ENCODE measurements at regions not wholly inside any gene's neighbourhood (a gene's known extent, or its start where the extent isn't known, plus 50 kb on each side); places are given as distances from the start of the nearest gene placed in this dataset.

GRCh38 chr12:95412482-95413311, 61.3 kb upstream of the METAP2 start:
- H3K27ac ChIP-seq, result peak overlapping the region; percentile 47 to 50
- no peaks in the 10 kb centered on the region for H3K9me3 ChIP-seq
- no peaks in the 10 kb centered on the region for H3K4me1 ChIP-seq
- TF ChIP-seq POLR2A (IDR thresholded peaks at IDR 0.05), result no peak
- no peak for TF ChIP-seq CTCF (IDR thresholded peaks at IDR 0.05)
- no peak overlapping the region for H3K4me3 ChIP-seq
- no peaks in the 10 kb centered on the region for H3K27me3 ChIP-seq
- no peaks in the 10 kb centered on the region for H3K36me3 ChIP-seq
- DNase-seq, result peak in 1 of 2 donors; percentile 17
- intact Hi-C loops (cut with DNase I; ENCODE audit: low total_unique reads), result no loop called here

- intact Hi-C loops (cut with DNase I; ENCODE audit: low total_unique reads), result no loop called here
- Histone ChIP-seq H3K9me3 (no peaks in the 10 kb centered on the region), H3K4me3 (no peak overlapping the region), H3K27ac (no peak overlapping the region), H3K36me3 (no peaks in the 10 kb centered on the region), H3K4me1 (no peaks in the 10 kb centered on the region), H3K27me3 (no peaks in the 10 kb centered on the region)
- no peak for DNase-seq
- TF ChIP-seq POLR2A (IDR thresholded peaks at IDR 0.05), result no peak
- no peak for TF ChIP-seq CTCF (IDR thresholded peaks at IDR 0.05)
These were observed 60.4 kb upstream of the METAP2 start for GRCh38 chr12:95413576-95413975.

GRCh38 chr12:95415451-95415850, 58.5 kb upstream of the METAP2 start:
- intact Hi-C loops (cut with DNase I; ENCODE audit: low total_unique reads), result no loop called here
- H3K27ac ChIP-seq, result no peak overlapping the region
- no peaks in the 10 kb centered on the region for H3K36me3 ChIP-seq
- H3K4me1 ChIP-seq, result no peaks in the 10 kb centered on the region
- no peak for DNase-seq
- H3K4me3 ChIP-seq, result no peak overlapping the region
- TF ChIP-seq CTCF (IDR thresholded peaks at IDR 0.05) (no peak), POLR2A (IDR thresholded peaks at IDR 0.05) (no peak)
- H3K27me3 ChIP-seq, result no peaks in the 10 kb centered on the region
- no peaks in the 10 kb centered on the region for H3K9me3 ChIP-seq

- DNase-seq, result no peak
- Histone ChIP-seq H3K4me1 (no peaks in the 10 kb centered on the region), H3K36me3 (no peaks in the 10 kb centered on the region), H3K27me3 (no peaks in the 10 kb centered on the region), H3K27ac (peak overlapping the region in 1 of 2 donors; percentile 57), H3K4me3 (no peak overlapping the region), H3K9me3 (no peaks in the 10 kb centered on the region)
- intact Hi-C loops (cut with DNase I; ENCODE audit: low total_unique reads), result no loop called here
- no peak for TF ChIP-seq POLR2A (IDR thresholded peaks at IDR 0.05)
- no peak for TF ChIP-seq CTCF (IDR thresholded peaks at IDR 0.05)
These were observed 57.8 kb upstream of the METAP2 start for GRCh38 chr12:95416111-95416636.

- Histone ChIP-seq H3K27me3 (no peaks in the 10 kb centered on the region), H3K4me1 (no peaks in the 10 kb centered on the region), H3K27ac (peak overlapping the region in 1 of 2 donors; percentile 57)
These were observed 56.6 kb upstream of the METAP2 start for GRCh38 chr12:95417372-95417771.

More at GRCh38 chr12:95417372-95417771, 56.6 kb upstream of the METAP2 start:
- DNase-seq, result no peak
- intact Hi-C loops (cut with DNase I; ENCODE audit: low total_unique reads), result no loop called here
- Histone ChIP-seq H3K36me3 (no peaks in the 10 kb centered on the region), H3K4me3 (no peak overlapping the region), H3K9me3 (no peaks in the 10 kb centered on the region)
- TF ChIP-seq CTCF (IDR thresholded peaks at IDR 0.05), result no peak
- no peak for TF ChIP-seq POLR2A (IDR thresholded peaks at IDR 0.05)
